ENCODE measurements at regions not wholly inside any gene's neighbourhood (a gene's known extent, or its start where the extent isn't known, plus 50 kb on each side); places are given as distances from the start of the nearest gene placed in this dataset.

- TF ChIP-seq CTCF (conservative IDR thresholded peaks at IDR 0.05; ENCODE audit: low read length) (no peak), EZH2phosphoT487 (IDR thresholded peaks at IDR 0.05; ENCODE audit: borderline replicate concordance) (no peak)
These were observed 332.7 kb downstream of the CASP12 start for GRCh38 chr11:104565583-104565961.

All from Loucy (cell line).